DMS114 treated with DMSO at 0.1 percent for 48 hours (cell line): ENCODE measurements at regions not wholly inside any gene's neighbourhood (a gene's known extent, or its start where the extent isn't known, plus 50 kb on each side); places are given as distances from the start of the nearest gene placed in this dataset.

Experiments used
- DNase-seq: peaks from one replicate; lab custom pipeline; 2025; ENCODE audit not compliant: unreplicated experiment; lab: John Stamatoyannopoulos, UW

GRCh38 chr5:74268297-74268696 is 372.2 kb downstream of the ENC1 start:
- no peak for DNase-seq

GRCh38 chr5:74266836-74267235 is 373.7 kb downstream of the ENC1 start:
- no peak for DNase-seq

GRCh38 chr5:74266132-74266531 is 374.4 kb downstream of the ENC1 start:
- no peak for DNase-seq

GRCh38 chr5:74262544-74263207 is 377.9 kb downstream of the ENC1 start:
- DNase-seq, result no peak

GRCh38 chr5:74261866-74262265 is 378.7 kb downstream of the ENC1 start:
- DNase-seq, result no peak

- DNase-seq, result no peak
Measured at GRCh38 chr5:74261421-74261820, 379.1 kb downstream of the ENC1 start.

- DNase-seq, result no peak
Measured at GRCh38 chr5:74259572-74259971, 381.0 kb downstream of the ENC1 start.

GRCh38 chr5:74258314-74258665 is 382.2 kb downstream of the ENC1 start:
- DNase-seq, result no peak

- DNase-seq, result no peak
Measured at GRCh38 chr5:74257645-74258313, 382.7 kb downstream of the ENC1 start.

GRCh38 chr5:74257060-74257527 is 383.4 kb downstream of the ENC1 start:
- no peak for DNase-seq

GRCh38 chr5:74255692-74256392 is 384.7 kb downstream of the ENC1 start:
- DNase-seq, result no peak

- DNase-seq, result no peak
Measured at GRCh38 chr5:74254257-74254656, 386.3 kb downstream of the ENC1 start.

- DNase-seq, result no peak
Measured at GRCh38 chr5:74252044-74252443, 388.5 kb downstream of the ENC1 start.

GRCh38 chr5:74251141-74252035 is 389.1 kb downstream of the ENC1 start:
- DNase-seq, result no peak

- DNase-seq, result no peak
Measured at GRCh38 chr5:74250304-74251102, 390.0 kb downstream of the ENC1 start.

GRCh38 chr5:74248576-74248975 is 392.0 kb downstream of the ENC1 start:
- no peak for DNase-seq

GRCh38 chr5:74244406-74244805 is 396.1 kb downstream of the ENC1 start:
- DNase-seq, result no peak

GRCh38 chr5:74243634-74244033 is 396.9 kb downstream of the ENC1 start:
- no peak for DNase-seq

- DNase-seq, result no peak
Measured at GRCh38 chr5:74242516-74242915, 398.0 kb downstream of the ENC1 start.

GRCh38 chr5:74241751-74242140 is 398.8 kb downstream of the ENC1 start:
- DNase-seq, result no peak
